Heart right ventricle (tissue), 16 donors: ENCODE measurements at regions not wholly inside any gene's neighbourhood (a gene's known extent, or its start where the extent isn't known, plus 50 kb on each side); places are given as distances from the start of the nearest gene placed in this dataset.

ENCODE experiments used
- ATAC-seq, 8 donors: fragments of 200-7000 bp; cut with Tn5 transposase; one replicate each; pipeline ENCODE4 v1.9.1; 2020; ENCODE audit warnings: mild to moderate bottlenecking in 8 of 8, moderate library complexity in 8 of 8, moderate number of reproducible peaks in 1 of 8
- DNase-seq, 2 donors: peaks; one replicate each; pipeline ENCODE4 v3.0.0-alpha.2; 2020
- H3K27ac ChIP-seq, 10 donors: fragments of 200-600 bp; sonication (generic) in 2 of 10; one replicate each; pipeline versions ENCODE4 v1.5.0 to v1.8.0; 2020 to 2022; ENCODE audit warnings: mild to moderate bottlenecking in 3 of 10
- H3K27me3 ChIP-seq, 7 donors: fragments of 200-600 bp; one replicate each; pipeline ENCODE4 v1.8.0; 2021 to 2022; ENCODE audit warnings: mild to moderate bottlenecking in 2 of 7
- H3K36me3 ChIP-seq, 9 donors: fragments of 200-600 bp; sonication (generic) in 1 of 9; one replicate each; pipeline versions ENCODE4 v1.5.0 to v1.8.0; 2020 to 2022; ENCODE audit warnings: mild to moderate bottlenecking in 2 of 9
- H3K4me1 ChIP-seq, 9 donors: fragments of 200-600 bp; sonication (generic) in 1 of 9; one replicate each; pipeline versions ENCODE4 v1.5.0 to v1.8.0; 2020 to 2022; ENCODE audit warnings: mild to moderate bottlenecking in 4 of 9
- H3K4me3 ChIP-seq, 10 donors: fragments of 200-600 bp; sonication (generic) in 2 of 10; one replicate each; pipeline versions ENCODE4 v1.5.0 to v1.8.0; 2020 to 2022; ENCODE audit warnings: mild to moderate bottlenecking in 7 of 10, moderate library complexity in 2 of 10
- H3K9me3 ChIP-seq, 11 donors: fragments of 200-600 bp in 10 of 11; sonication (generic) in 2 of 11; one replicate each; pipeline versions ENCODE4 v1.5.0 to v1.8.0; 2013 to 2022; ENCODE audit warnings: mild to moderate bottlenecking in 2 of 11, control low read depth in 1 of 11, moderate library complexity in 1 of 11
- CTCF ChIP-seq, 9 donors: fragments of 200-600 bp; sonication (generic) in 2 of 9; IDR thresholded peaks; one replicate each; pipeline versions ENCODE4 v1.5.0 to v1.8.0; 2021 to 2022; ENCODE audit warnings: antibody characterized with exemption in 9 of 9, mild to moderate bottlenecking in 5 of 9, moderate library complexity in 1 of 9
- WGBS, 2 donors: extraction: QIAGEN DNeasy Blood & Tissue Kit; methylation state at CpG; one replicate each; pipeline ENCODE4 v1.1.7; 2013; ENCODE audit warnings: inconsistent platforms in 1 of 2; 5-methylcytosine and 5-hydroxymethylcytosine counted together
- intact Hi-C, 10 donors: fragments of 100-400 bp; cut with DNase I; formaldehyde crosslinking; loops; one replicate each; pipeline versions ENCODE4 v1.11.1 to v1.14.2; 2022
- donor health status: Arrhythmogenic right ventricular cardiomyopathy.
- donor health status: ischemic (EF 13 %, LVEDD 7.1; RV severe dilation, severe dysfunction).
- donor health status: healthy with polysubstance abuse.
- donor health status: DM: no; HTN: yes; CAD: no.
- donor health status: DM: no; HTN: no; CAD: no.
- donor health status: ischemic (EF 25% LVEDD 6.9; RV normal size, moderate dysfunction).
- donor health status: ischemic (EF 25% LVEDD 5.7; RV mildly dilated, moderate dysfunction).
- donor health status: healthy.
- donor health status: DM: yes; HTN: yes; CAD: no.
- donor health status: Ischemic cardiomyopathy.
- donor health status: ischemic (EF 35%, LVEDD 5.7; RV mildly dilated, moderate dysfunction).
- donor health status: nonischemic (EF 11% LVEDD 7.7; RV severe dilation, severe dysfunction).
- donor health status: DM: yes; HTN: yes; CAD: no.
- donor health status: PGD.
- donor health status: ischemic (EF 29% LVEDD 5.4; RV normal size, mild dysfunction).
- donor health status: nonischemic (EF 23%, LVEDD 6.1; RV moderate dilation, normal function).

GRCh38 chr1:177891809-177892208 lies 78.0 kb downstream of the SEC16B start:
- peaks cover 0 to 33% (median 6%) of the 10 kb centered on the region in 11 donors for H3K9me3 ChIP-seq
- H3K36me3 ChIP-seq, result no peaks in the 10 kb centered on the region
- no peak for ATAC-seq
- WGBS, 2 donors, result 96 to 100% methylated on average over 1 of the region's 1 CpG
- DNase-seq, result no peak
- TF ChIP-seq CTCF (IDR thresholded peaks at IDR 0.05), result no peak
- H3K4me3 ChIP-seq, result no peak overlapping the region
- H3K27ac ChIP-seq, result no peak overlapping the region
- no peaks in the 10 kb centered on the region for H3K4me1 ChIP-seq
- intact Hi-C loops, result no loop called here
- H3K27me3 ChIP-seq, result no peaks in the 10 kb centered on the region

GRCh38 chr1:177890479-177890878 lies 79.4 kb downstream of the SEC16B start:
- Histone ChIP-seq H3K4me1 (no peaks in the 10 kb centered on the region), H3K27ac (no peak overlapping the region), H3K9me3 (peaks cover 0 to 37% (median 6%) of the 10 kb centered on the region in 11 donors), H3K4me3 (no peak overlapping the region), H3K27me3 (peaks cover 0 to 3% (median 0%) of the 10 kb centered on the region in 7 donors), H3K36me3 (no peaks in the 10 kb centered on the region)
- no peak for DNase-seq
- 84 to 86% methylated on average over 1 of the region's 1 CpG for WGBS, 2 donors
- no peak for TF ChIP-seq CTCF (IDR thresholded peaks at IDR 0.05)
- no peak for ATAC-seq
- intact Hi-C loops, result no loop called here

- intact Hi-C loops, result no loop called here
- Histone ChIP-seq H3K27ac (no peak overlapping the region), H3K4me3 (no peak overlapping the region), H3K4me1 (no peaks in the 10 kb centered on the region), H3K9me3 (peaks cover 0 to 6% (median 0%) of the 10 kb centered on the region in 11 donors), H3K27me3 (peaks cover 0 to 18% (median 0%) of the 10 kb centered on the region in 7 donors), H3K36me3 (no peaks in the 10 kb centered on the region)
- DNase-seq (no peak), ATAC-seq (no peak)
- no peak for TF ChIP-seq CTCF (IDR thresholded peaks at IDR 0.05)
Measured at GRCh38 chr1:177884479-177885021, 85.3 kb downstream of the SEC16B start.

- Histone ChIP-seq H3K4me1 (no peaks in the 10 kb centered on the region), H3K4me3 (no peak overlapping the region), H3K27ac (no peak overlapping the region), H3K9me3 (peaks cover 0 to 6% (median 0%) of the 10 kb centered on the region in 11 donors), H3K27me3 (peaks cover 0 to 18% (median 0%) of the 10 kb centered on the region in 7 donors), H3K36me3 (no peaks in the 10 kb centered on the region)
- 94 to 96% methylated on average over 3 of the region's 3 CpGs for WGBS, 2 donors
- ATAC-seq, result no peak
- no peak for TF ChIP-seq CTCF (IDR thresholded peaks at IDR 0.05)
- intact Hi-C loops, result no loop called here
- no peak for DNase-seq
Measured at GRCh38 chr1:177883581-177883980, 86.3 kb downstream of the SEC16B start.
